ENCODE measurements at regions not wholly inside any gene's neighbourhood (a gene's known extent, or its start where the extent isn't known, plus 50 kb on each side); places are given as distances from the start of the nearest gene placed in this dataset.

GRCh38 chr11:80371931-80372330 is 931.1 kb upstream of the TENM4 start:
- Histone ChIP-seq H3K27ac (no peak overlapping the region), H3K4me1 (ENCODE audit: insufficient read depth) (no peaks in the 10 kb centered on the region), H3K4me3 (no peak overlapping the region), H3K27me3 (no peaks in the 10 kb centered on the region), H3K36me3 (no peaks in the 10 kb centered on the region), H3K9me3 (no peaks in the 10 kb centered on the region)
- intact Hi-C loops (cut with DNase I), result no loop called here
- TF ChIP-seq CTCF (IDR thresholded peaks at IDR 0.05) (no peak), EP300 (IDR thresholded peaks at IDR 0.05) (no peak), POLR2A (IDR thresholded peaks at IDR 0.05) (no peak)
- no peak for DNase-seq
- 85 to 86% (median 85%) methylated on average over 6 of the region's 6 CpGs for WGBS, 3 donors

DNA sequence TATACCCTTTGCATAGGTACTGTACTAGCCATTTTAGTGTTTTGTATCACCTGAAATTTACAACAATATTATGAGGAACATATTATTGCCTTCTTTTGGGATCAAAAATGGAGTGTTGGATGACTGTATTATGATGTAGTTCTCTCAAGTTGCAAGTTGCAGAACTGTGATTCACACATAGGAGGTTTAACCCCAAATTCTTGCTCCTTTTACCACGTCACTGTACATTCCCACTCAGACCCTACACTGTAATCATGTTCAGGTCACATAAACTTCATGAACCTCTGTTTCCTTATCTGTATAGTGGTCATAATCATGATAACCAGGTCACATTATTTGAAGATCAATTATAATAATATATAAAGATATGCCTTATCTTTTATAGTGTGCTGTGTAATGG is 925.1 kb upstream of the TENM4 start:
- TF ChIP-seq POLR2A (IDR thresholded peaks at IDR 0.05) (no peak), CTCF (IDR thresholded peaks at IDR 0.05) (no peak), EP300 (IDR thresholded peaks at IDR 0.05) (no peak)
- intact Hi-C loops (cut with DNase I), result no loop called here
- no peak for DNase-seq
- Histone ChIP-seq H3K4me1 (ENCODE audit: insufficient read depth) (no peaks in the 10 kb centered on the region), H3K27ac (no peak overlapping the region), H3K9me3 (no peaks in the 10 kb centered on the region), H3K36me3 (no peaks in the 10 kb centered on the region), H3K27me3 (no peaks in the 10 kb centered on the region), H3K4me3 (no peak overlapping the region)
- 79 to 95% (median 92%) methylated on average over 1 of the region's 1 CpG for WGBS, 3 donors

DNA sequence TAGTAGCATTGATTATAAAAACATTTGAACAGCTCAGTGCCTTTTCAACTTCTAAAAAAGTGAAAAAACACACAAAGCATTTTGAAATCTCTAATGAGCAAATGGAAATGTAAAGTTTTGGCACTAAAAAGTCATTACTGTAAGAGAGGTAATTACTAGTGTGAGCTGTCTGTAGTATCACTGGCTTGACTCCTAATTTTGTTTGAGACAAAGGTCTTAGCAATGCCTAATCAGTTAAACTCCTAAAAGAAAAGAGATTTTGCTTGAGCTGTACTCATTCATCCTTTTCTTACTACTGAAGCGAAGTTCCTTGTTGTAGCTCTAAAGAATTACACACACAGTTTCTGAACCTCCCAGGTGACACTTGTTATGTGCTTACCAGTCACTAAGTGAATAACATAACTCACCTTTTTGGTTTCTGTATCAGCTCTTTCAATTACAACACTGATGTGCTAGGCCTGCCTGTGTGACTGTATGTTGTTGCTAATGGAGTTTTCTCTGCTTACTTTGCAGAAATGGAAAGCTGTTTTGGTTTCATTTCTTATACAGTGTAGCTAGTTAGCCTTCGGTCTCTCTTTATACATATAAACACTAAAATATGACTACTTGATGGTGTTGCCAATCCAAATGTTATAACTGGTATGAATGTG is 924.4 kb upstream of the TENM4 start:
- no peak overlapping the region for H3K27ac ChIP-seq
- no peaks in the 10 kb centered on the region for H3K36me3 ChIP-seq
- H3K4me3 ChIP-seq, result no peak overlapping the region
- H3K4me1 ChIP-seq (ENCODE audit: insufficient read depth), result no peaks in the 10 kb centered on the region
- intact Hi-C loops (cut with DNase I), result no loop called here
- no peak for DNase-seq
- H3K9me3 ChIP-seq, result no peaks in the 10 kb centered on the region
- WGBS, 3 donors, result 52 to 65% (median 54%) methylated on average over 2 of the region's 2 CpGs
- TF ChIP-seq EP300 (IDR thresholded peaks at IDR 0.05) (no peak), POLR2A (IDR thresholded peaks at IDR 0.05) (no peak), CTCF (IDR thresholded peaks at IDR 0.05) (no peak)
- no peaks in the 10 kb centered on the region for H3K27me3 ChIP-seq

DNA sequence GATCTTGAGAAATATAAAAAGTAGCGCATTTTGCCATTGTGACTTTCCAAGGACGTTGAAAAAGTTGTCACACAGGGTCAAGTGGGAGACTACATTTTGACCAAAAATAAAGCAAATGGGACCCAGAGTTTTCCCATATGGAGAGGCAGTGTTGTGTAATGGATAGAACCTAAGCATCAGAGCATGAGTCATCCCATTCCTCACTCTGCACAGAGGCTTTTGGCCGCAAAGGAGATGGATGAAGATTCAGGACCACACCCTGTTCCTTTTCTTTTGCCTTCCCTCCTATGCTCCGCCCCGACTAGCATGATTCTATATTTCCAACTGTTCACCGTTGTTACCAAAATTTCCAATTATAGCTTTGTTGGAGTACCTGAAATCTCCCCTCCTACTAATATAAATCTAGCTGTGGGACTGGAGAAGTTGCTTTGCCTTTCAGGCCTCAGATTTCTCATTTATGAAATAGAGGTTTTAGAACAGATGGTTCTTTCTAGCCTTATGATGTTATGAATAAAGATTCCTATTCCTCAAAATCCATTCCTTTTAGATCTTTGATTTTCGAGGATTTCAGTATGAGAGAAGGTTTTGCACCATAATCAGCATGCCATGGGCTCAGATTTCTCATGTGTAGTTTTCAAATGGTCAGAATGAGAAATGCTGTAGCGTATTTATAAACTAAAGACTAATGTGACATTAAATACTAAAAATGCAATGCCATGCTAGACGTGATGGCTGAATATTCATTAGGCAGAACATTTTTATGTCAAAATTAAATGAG is 921.9 kb upstream of the TENM4 start:
- intact Hi-C loops (cut with DNase I), result no loop called here
- no peaks in the 10 kb centered on the region for H3K9me3 ChIP-seq
- no peak for DNase-seq
- H3K27ac ChIP-seq, result no peak overlapping the region
- 90 to 93% (median 93%) methylated on average over 9 of the region's 9 CpGs for WGBS, 3 donors
- H3K36me3 ChIP-seq, result no peaks in the 10 kb centered on the region
- no peak overlapping the region for H3K4me3 ChIP-seq
- H3K4me1 ChIP-seq (ENCODE audit: insufficient read depth), result no peaks in the 10 kb centered on the region
- no peaks in the 10 kb centered on the region for H3K27me3 ChIP-seq
- TF ChIP-seq POLR2A (IDR thresholded peaks at IDR 0.05), result no peak
- TF ChIP-seq EP300 (IDR thresholded peaks at IDR 0.05), result no peak
- no peak for TF ChIP-seq CTCF (IDR thresholded peaks at IDR 0.05)
